ENCODE measurements at regions not wholly inside any gene's neighbourhood (a gene's known extent, or its start where the extent isn't known, plus 50 kb on each side); places are given as distances from the start of the nearest gene placed in this dataset.

GRCh38 chr12:67742461-67742860 lies 93.9 kb downstream of the DYRK2 start:
- Histone ChIP-seq H3K4me3 (no peak overlapping the region), H3K9me3 (no peaks in the 10 kb centered on the region), H3K4me2 (no peak overlapping the region), H3K27ac (no peak overlapping the region), H3K4me1 (peaks cover 8% of the 10 kb centered on the region; the same call in 2 of the 3 replicates)
- DNase-seq (ENCODE audit: low read depth in 1 of 2, low spot score in 1 of 2) (no peak), ATAC-seq (no peak), FAIRE-seq (no peak)
- WGBS (ENCODE audit: missing lambda C conversion rate) = 13% methylated on average over 1 of the region's 1 CpG
- POLR2A ChIA-PET = no interaction called here
- CTCF ChIA-PET = no interaction called here
- TF ChIP-seq MAX (IDR thresholded peaks at IDR 0.05) (no peak), PHF8 (IDR thresholded peaks at IDR 0.05; ENCODE audit: borderline replicate concordance, low read depth) (no peak), ZSCAN20 (CRISPR knock-in tag; IDR thresholded peaks at IDR 0.05) (no peak), NR3C1 (IDR thresholded peaks at IDR 0.05) (no peak), CBX2 (IDR thresholded peaks at IDR 0.05; ENCODE audit: borderline replicate concordance, low read depth) (no peak), MAZ (IDR thresholded peaks at IDR 0.05; ENCODE audit: borderline replicate concordance, low read depth, low read length) (no peak)

GRCh38 chr12:67747869-67748742 lies 99.6 kb downstream of the DYRK2 start:
- Histone ChIP-seq H3K27ac (peak overlapping the region; percentile 67 to 77), H3K4me2 (peak overlapping the region; percentile 66), H3K9me3 (no peaks in the 10 kb centered on the region), H3K4me1 (peaks cover 28% of the 10 kb centered on the region), H3K4me3 (no peak overlapping the region)
- peak; percentile 15 to 79 for DNase-seq (ENCODE audit: low read depth in 1 of 2, low spot score in 1 of 2)
- ChIA-PET POLR2A (interaction anchor here (0.6 kb wide), 1 partner anchor 192 kb away, joined by 3 read pairs; no protein-coding TSS in a partner anchor), CTCF (interaction anchor here (1.0 kb wide), 1 partner anchor 15 kb away, joined by 4 read pairs; no protein-coding TSS in a partner anchor)
- WGBS (ENCODE audit: missing lambda C conversion rate) = 18% methylated on average over 2 of the region's 2 CpGs
- no peak for FAIRE-seq
- peak; percentile 87 to 88 for ATAC-seq
- TF ChIP-seq RAD21 (conservative IDR thresholded peaks at IDR 0.05 in 1 of 2, IDR thresholded peaks at IDR 0.05 in 1 of 2) = 0 out of 5 replicates have a peak, but pooled peaks of 1 of the 2 experiments have one; percentile 17
- TF ChIP-seq NR3C1 (IDR thresholded peaks at IDR 0.05) = no peak
- TF ChIP-seq RFX5 (IDR thresholded peaks at IDR 0.05) = no peak
- no peak for TF ChIP-seq EHF (CRISPR knock-in tag; IDR thresholded peaks at IDR 0.05)
- no peak for TF ChIP-seq KDM1A (IDR thresholded peaks at IDR 0.05; ENCODE audit: low read depth)
- peak; percentile 65 for TF ChIP-seq JUNB (IDR thresholded peaks at IDR 0.05)
- TF ChIP-seq EHMT2 (IDR thresholded peaks at IDR 0.05; ENCODE audit: low read depth) = peak; percentile 28; the same call in 1 of the 2 replicates
- TF ChIP-seq BHLHE40 (IDR thresholded peaks at IDR 0.05; ENCODE audit: low read depth, low read length) = no peak
- TF ChIP-seq MAFK (IDR thresholded peaks at IDR 0.05; ENCODE audit: partially characterized antibody) = peak; percentile 2
- no peak; the same call in 1 of the 2 replicates for TF ChIP-seq FOSL2 (IDR thresholded peaks at IDR 0.05)
- no peak; the same call in none of the 2 replicates for TF ChIP-seq FOSL2 (CRISPR knock-in tag; IDR thresholded peaks at IDR 0.05)
- no peak for TF ChIP-seq RNF2 (IDR thresholded peaks at IDR 0.05; ENCODE audit: borderline replicate concordance, low read depth)
- peak; percentile 83; the same call in 1 of the 2 replicates for TF ChIP-seq ESRRA (IDR thresholded peaks at IDR 0.05; ENCODE audit: borderline replicate concordance, low read length)
- no peak for TF ChIP-seq MYC (IDR thresholded peaks at IDR 0.05; ENCODE audit: borderline replicate concordance, low read length)
- peak; percentile 6 to 38; a peak in 1 of 4 replicates for TF ChIP-seq CEBPB (IDR thresholded peaks at IDR 0.05)
- peak; percentile 39; the same call in 1 of the 2 replicates for TF ChIP-seq GATA3 (IDR thresholded peaks at IDR 0.05; ENCODE audit: borderline replicate concordance)
- no peak for TF ChIP-seq HDAC2 (IDR thresholded peaks at IDR 0.05)
- TF ChIP-seq BCL3 (IDR thresholded peaks at IDR 0.05) = no peak

GRCh38 chr12:67748743-67749040 lies 100.1 kb downstream of the DYRK2 start:
- FAIRE-seq (no peak), ATAC-seq (peak; percentile 6 to 50; a peak in 3 of 6 replicates), DNase-seq (ENCODE audit: low read depth in 1 of 2, low spot score in 1 of 2) (peak in 1 of 2 experiments; percentile 33)
- Histone ChIP-seq H3K4me2 (peak overlapping the region; percentile 66), H3K27ac (peak overlapping the region; percentile 67 to 77), H3K9me3 (no peaks in the 10 kb centered on the region), H3K4me1 (peaks cover 28% of the 10 kb centered on the region), H3K4me3 (no peak overlapping the region)
- 7% methylated on average over 1 of the region's 1 CpG for WGBS (ENCODE audit: missing lambda C conversion rate)
- CTCF ChIA-PET = interaction anchor here (0.6 kb wide), 2 partner anchors 21 to 714 kb away, joined by 3 to 4 read pairs; no protein-coding TSS in a partner anchor
- POLR2A ChIA-PET = interaction anchor here (0.6 kb wide), 1 partner anchor 193 kb away, joined by 3 read pairs; no protein-coding TSS in a partner anchor
- TF ChIP-seq MYC (IDR thresholded peaks at IDR 0.05; ENCODE audit: borderline replicate concordance, low read length) (no peak), ZFP36 (IDR thresholded peaks at IDR 0.05; ENCODE audit: borderline replicate concordance, partially characterized antibody) (no peak), HES2 (IDR thresholded peaks at IDR 0.05) (no peak), CBX8 (IDR thresholded peaks at IDR 0.05) (no peak), NR3C1 (IDR thresholded peaks at IDR 0.05) (no peak), HOXB5 (CRISPR knock-in tag; IDR thresholded peaks at IDR 0.05) (no peak), CTCF (IDR thresholded peaks at IDR 0.05) (no peak), NFE2L2 (conservative IDR thresholded peaks at IDR 0.05; ENCODE audit: low read length) (no peak), SMC3 (IDR thresholded peaks at IDR 0.05) (no peak), PBX3 (IDR thresholded peaks at IDR 0.05) (no peak), JUNB (IDR thresholded peaks at IDR 0.05) (no peak)

Data from A549 (cell line).